ENCODE measurements at regions not wholly inside any gene's neighbourhood (a gene's known extent, or its start where the extent isn't known, plus 50 kb on each side); places are given as distances from the start of the nearest gene placed in this dataset.

DNA sequence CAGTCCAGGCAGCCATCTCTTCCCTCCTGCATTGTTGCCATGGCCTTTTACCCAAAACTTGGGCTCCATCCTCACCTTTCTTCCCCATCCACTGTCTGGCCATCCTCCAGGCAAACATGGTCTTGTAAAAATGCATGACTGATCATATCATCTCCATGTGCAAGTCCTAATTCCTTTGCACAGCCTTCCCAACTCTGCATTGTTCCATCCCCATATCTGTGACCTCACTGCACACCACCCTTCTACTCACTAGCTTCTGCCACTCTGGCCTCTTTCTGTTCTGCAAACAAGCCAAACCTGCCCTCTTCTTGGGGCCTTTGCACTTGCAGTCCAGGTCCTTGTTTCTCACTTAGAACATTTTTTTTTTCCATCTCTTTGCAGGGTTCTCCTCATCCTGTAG lies 230.1 kb upstream of the GJB5 start:
- no peak for TF ChIP-seq ESRRG (CRISPR knock-in tag; IDR thresholded peaks at IDR 0.05)
- no peak for TF ChIP-seq ARNTL (CRISPR knock-in tag; IDR thresholded peaks at IDR 0.05; ENCODE audit: borderline replicate concordance, low read depth)
- no peak for TF ChIP-seq ZC3H10 (CRISPR knock-in tag; IDR thresholded peaks at IDR 0.05)
- TF ChIP-seq CSDC2 (CRISPR knock-in tag; IDR thresholded peaks at IDR 0.05), result no peak
- TF ChIP-seq PPARA (CRISPR knock-in tag; IDR thresholded peaks at IDR 0.05; ENCODE audit: borderline replicate concordance), result no peak
- TF ChIP-seq SNAI2 (CRISPR knock-in tag; IDR thresholded peaks at IDR 0.05), result no peak
- TF ChIP-seq, protein P1, sequence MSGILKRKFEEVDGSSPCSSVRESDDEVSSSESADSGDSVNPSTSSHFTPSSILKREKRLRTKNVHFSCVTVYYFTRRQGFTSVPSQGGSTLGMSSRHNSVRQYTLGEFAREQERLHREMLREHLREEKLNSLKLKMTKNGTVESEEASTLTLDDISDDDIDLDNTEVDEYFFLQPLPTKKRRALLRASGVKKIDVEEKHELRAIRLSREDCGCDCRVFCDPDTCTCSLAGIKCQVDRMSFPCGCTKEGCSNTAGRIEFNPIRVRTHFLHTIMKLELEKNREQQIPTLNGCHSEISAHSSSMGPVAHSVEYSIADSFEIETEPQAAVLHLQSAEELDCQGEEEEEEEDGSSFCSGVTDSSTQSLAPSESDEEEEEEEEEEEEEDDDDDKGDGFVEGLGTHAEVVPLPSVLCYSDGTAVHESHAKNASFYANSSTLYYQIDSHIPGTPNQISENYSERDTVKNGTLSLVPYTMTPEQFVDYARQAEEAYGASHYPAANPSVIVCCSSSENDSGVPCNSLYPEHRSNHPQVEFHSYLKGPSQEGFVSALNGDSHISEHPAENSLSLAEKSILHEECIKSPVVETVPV (CRISPR knock-in tag; IDR thresholded peaks at IDR 0.05), result no peak
- TF ChIP-seq OSR1 (CRISPR knock-in tag; IDR thresholded peaks at IDR 0.05), result no peak
- no peak for TF ChIP-seq TCF4 (CRISPR knock-in tag; IDR thresholded peaks at IDR 0.05; ENCODE audit: borderline replicate concordance)
- TF ChIP-seq ZNF8 (CRISPR knock-in tag; IDR thresholded peaks at IDR 0.05), result no peak
- ATAC-seq, result no peak

DNA sequence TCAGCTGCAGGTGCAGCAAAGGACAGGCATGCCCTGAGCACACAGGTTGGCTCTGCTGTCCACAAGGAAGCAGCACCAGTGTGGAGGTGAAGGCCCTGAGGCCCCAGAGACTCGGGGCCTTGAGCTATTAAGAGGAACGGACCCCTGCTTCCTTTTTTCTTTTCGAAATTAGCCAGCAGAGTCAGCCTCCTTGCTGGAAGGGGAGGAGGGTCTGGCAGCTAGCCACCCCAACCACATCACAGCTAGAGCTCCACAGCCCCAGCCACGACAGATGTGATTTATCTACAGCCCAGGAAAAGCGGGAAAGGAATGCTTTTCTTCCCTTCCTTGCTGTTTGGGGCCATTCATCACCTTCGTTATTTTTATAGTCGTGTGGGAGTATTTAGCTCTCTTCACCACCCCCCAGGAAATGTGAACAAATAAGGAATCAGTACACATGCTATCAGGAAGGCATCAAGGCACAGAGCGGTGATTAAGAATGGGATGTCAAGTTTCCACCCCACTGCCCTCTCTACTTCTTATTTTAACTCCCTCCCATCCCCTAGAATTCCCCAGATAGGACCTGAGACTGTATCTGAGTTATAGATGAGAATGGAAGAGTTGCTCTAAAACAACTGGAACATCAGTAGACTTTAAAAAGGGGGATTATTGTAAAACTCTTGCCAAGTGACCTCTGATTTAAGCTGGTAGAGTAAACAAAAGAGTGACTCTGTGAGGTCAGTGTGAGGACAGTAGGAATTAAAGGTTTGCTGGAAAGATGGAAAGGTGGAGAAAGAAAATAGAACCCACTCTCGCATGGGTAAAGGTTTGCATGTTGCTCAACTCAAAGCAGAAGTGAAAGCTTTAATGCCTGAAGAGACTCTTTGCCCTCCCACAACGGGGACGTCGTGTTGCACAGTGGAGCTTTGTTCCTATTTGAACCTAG lies 224.7 kb upstream of the GJB5 start:
- no peak for ATAC-seq
- TF ChIP-seq PPARA (CRISPR knock-in tag; IDR thresholded peaks at IDR 0.05; ENCODE audit: borderline replicate concordance) (no peak), RARB (CRISPR knock-in tag; IDR thresholded peaks at IDR 0.05) (no peak), ZNF565 (CRISPR knock-in tag; conservative IDR thresholded peaks at IDR 0.05; ENCODE audit: low read depth) (no peak), ZNF70 (CRISPR knock-in tag; IDR thresholded peaks at IDR 0.05) (no peak), ZFP3 (CRISPR knock-in tag; IDR thresholded peaks at IDR 0.05) (no peak), OSR1 (CRISPR knock-in tag; IDR thresholded peaks at IDR 0.05) (no peak), CSDC2 (CRISPR knock-in tag; IDR thresholded peaks at IDR 0.05) (no peak), SNAI2 (CRISPR knock-in tag; IDR thresholded peaks at IDR 0.05) (no peak), ESRRG (CRISPR knock-in tag; IDR thresholded peaks at IDR 0.05) (no peak), ARNTL (CRISPR knock-in tag; IDR thresholded peaks at IDR 0.05; ENCODE audit: borderline replicate concordance, low read depth) (no peak), ZC3H10 (CRISPR knock-in tag; IDR thresholded peaks at IDR 0.05) (no peak), ZNF8 (CRISPR knock-in tag; IDR thresholded peaks at IDR 0.05) (no peak)
- TF ChIP-seq, protein P2, sequence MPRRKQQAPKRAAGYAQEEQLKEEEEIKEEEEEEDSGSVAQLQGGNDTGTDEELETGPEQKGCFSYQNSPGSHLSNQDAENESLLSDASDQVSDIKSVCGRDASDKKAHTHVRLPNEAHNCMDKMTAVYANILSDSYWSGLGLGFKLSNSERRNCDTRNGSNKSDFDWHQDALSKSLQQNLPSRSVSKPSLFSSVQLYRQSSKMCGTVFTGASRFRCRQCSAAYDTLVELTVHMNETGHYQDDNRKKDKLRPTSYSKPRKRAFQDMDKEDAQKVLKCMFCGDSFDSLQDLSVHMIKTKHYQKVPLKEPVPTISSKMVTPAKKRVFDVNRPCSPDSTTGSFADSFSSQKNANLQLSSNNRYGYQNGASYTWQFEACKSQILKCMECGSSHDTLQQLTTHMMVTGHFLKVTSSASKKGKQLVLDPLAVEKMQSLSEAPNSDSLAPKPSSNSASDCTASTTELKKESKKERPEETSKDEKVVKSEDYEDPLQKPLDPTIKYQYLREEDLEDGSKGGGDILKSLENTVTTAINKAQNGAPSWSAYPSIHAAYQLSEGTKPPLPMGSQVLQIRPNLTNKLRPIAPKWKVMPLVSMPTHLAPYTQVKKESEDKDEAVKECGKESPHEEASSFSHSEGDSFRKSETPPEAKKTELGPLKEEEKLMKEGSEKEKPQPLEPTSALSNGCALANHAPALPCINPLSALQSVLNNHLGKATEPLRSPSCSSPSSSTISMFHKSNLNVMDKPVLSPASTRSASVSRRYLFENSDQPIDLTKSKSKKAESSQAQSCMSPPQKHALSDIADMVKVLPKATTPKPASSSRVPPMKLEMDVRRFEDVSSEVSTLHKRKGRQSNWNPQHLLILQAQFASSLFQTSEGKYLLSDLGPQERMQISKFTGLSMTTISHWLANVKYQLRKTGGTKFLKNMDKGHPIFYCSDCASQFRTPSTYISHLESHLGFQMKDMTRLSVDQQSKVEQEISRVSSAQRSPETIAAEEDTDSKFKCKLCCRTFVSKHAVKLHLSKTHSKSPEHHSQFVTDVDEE (CRISPR knock-in tag; IDR thresholded peaks at IDR 0.05), result no peak
- TF ChIP-seq, protein P3, sequence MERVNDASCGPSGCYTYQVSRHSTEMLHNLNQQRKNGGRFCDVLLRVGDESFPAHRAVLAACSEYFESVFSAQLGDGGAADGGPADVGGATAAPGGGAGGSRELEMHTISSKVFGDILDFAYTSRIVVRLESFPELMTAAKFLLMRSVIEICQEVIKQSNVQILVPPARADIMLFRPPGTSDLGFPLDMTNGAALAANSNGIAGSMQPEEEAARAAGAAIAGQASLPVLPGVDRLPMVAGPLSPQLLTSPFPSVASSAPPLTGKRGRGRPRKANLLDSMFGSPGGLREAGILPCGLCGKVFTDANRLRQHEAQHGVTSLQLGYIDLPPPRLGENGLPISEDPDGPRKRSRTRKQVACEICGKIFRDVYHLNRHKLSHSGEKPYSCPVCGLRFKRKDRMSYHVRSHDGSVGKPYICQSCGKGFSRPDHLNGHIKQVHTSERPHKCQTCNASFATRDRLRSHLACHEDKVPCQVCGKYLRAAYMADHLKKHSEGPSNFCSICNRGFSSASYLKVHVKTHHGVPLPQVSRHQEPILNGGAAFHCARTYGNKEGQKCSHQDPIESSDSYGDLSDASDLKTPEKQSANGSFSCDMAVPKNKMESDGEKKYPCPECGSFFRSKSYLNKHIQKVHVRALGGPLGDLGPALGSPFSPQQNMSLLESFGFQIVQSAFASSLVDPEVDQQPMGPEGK (CRISPR knock-in tag; IDR thresholded peaks at IDR 0.05; ENCODE audit: borderline replicate concordance), result no peak

DNA sequence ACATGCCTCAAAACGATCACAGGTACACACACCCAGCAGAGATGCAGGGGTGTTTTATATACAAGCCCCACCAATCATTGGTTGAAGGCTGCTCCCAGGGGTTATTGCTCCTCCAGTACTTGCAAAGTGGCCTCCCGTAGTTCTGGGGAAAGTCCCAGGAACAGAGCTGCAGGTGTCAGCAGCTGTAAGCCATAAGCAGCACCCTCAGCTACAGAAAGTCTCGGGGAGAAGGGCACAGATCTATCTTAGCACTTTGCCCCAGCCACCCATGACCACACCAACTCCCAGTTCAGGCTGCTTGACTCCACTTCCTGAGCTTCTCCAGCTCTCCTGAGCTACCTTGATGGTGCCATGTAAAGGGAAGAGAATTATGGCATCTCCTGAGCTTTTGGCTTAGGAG lies 222.7 kb upstream of the GJB5 start:
- no peak for ATAC-seq
- no peak for TF ChIP-seq ARNTL (CRISPR knock-in tag; IDR thresholded peaks at IDR 0.05; ENCODE audit: borderline replicate concordance, low read depth)
- TF ChIP-seq ESRRG (CRISPR knock-in tag; IDR thresholded peaks at IDR 0.05), result no peak
- TF ChIP-seq TCF4 (CRISPR knock-in tag; IDR thresholded peaks at IDR 0.05; ENCODE audit: borderline replicate concordance), result no peak
- no peak for TF ChIP-seq OSR1 (CRISPR knock-in tag; IDR thresholded peaks at IDR 0.05)
- TF ChIP-seq, protein P1 (CRISPR knock-in tag; IDR thresholded peaks at IDR 0.05), result no peak
- no peak for TF ChIP-seq RARB (CRISPR knock-in tag; IDR thresholded peaks at IDR 0.05)
- no peak for TF ChIP-seq ZNF70 (CRISPR knock-in tag; IDR thresholded peaks at IDR 0.05)
- TF ChIP-seq GLIS3 (CRISPR knock-in tag; IDR thresholded peaks at IDR 0.05), result no peak
- TF ChIP-seq, protein P4, sequence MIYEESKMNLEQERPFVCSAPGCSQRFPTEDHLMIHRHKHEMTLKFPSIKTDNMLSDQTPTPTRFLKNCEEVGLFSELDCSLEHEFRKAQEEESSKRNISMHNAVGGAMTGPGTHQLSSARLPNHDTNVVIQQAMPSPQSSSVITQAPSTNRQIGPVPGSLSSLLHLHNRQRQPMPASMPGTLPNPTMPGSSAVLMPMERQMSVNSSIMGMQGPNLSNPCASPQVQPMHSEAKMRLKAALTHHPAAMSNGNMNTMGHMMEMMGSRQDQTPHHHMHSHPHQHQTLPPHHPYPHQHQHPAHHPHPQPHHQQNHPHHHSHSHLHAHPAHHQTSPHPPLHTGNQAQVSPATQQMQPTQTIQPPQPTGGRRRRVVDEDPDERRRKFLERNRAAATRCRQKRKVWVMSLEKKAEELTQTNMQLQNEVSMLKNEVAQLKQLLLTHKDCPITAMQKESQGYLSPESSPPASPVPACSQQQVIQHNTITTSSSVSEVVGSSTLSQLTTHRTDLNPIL (CRISPR knock-in tag; IDR thresholded peaks at IDR 0.05; ENCODE audit: low read depth), result no peak
- no peak for TF ChIP-seq ZFP3 (CRISPR knock-in tag; IDR thresholded peaks at IDR 0.05)
- no peak for TF ChIP-seq TOX (CRISPR knock-in tag; IDR thresholded peaks at IDR 0.05; ENCODE audit: borderline replicate concordance)
- TF ChIP-seq PPARA (CRISPR knock-in tag; IDR thresholded peaks at IDR 0.05; ENCODE audit: borderline replicate concordance), result no peak
- no peak for TF ChIP-seq ISL1 (CRISPR knock-in tag; IDR thresholded peaks at IDR 0.05)
- no peak for TF ChIP-seq ZNF565 (CRISPR knock-in tag; conservative IDR thresholded peaks at IDR 0.05; ENCODE audit: low read depth)
- TF ChIP-seq CSDC2 (CRISPR knock-in tag; IDR thresholded peaks at IDR 0.05), result no peak
- TF ChIP-seq ZNF8 (CRISPR knock-in tag; IDR thresholded peaks at IDR 0.05), result no peak
- TF ChIP-seq SNAI2 (CRISPR knock-in tag; IDR thresholded peaks at IDR 0.05), result no peak
- TF ChIP-seq, protein P3 (CRISPR knock-in tag; IDR thresholded peaks at IDR 0.05; ENCODE audit: borderline replicate concordance), result no peak
